Tibial nerve (tissue), 4 donors: ENCODE measurements at regions not wholly inside any gene's neighbourhood (a gene's known extent, or its start where the extent isn't known, plus 50 kb on each side); places are given as distances from the start of the nearest gene placed in this dataset.

Experiments used
- CTCF ChIP-seq, 5 experiments: fragments of 200-600 bp in 3 of 5; fragments of 450-650 bp in 2 of 5; sonication (generic) in 3 of 5; IDR thresholded peaks; one replicate each; pipeline ENCODE4 v1.5.1; 2016 to 2019; ENCODE audit warnings: antibody characterized with exemption in 5 of 5, mild to moderate bottlenecking in 3 of 5, moderate library complexity in 2 of 5
- EP300 ChIP-seq, 2 donors: sonication (generic); formaldehyde crosslinking; IDR thresholded peaks; one replicate each; pipeline ENCODE4 v1.6.1; 2017; ENCODE audit warnings: antibody characterized with exemption in 2 of 2, mild to moderate bottlenecking in 1 of 2
- POLR2A ChIP-seq, 2 donors: fragments of 450-650 bp; IDR thresholded peaks; one replicate each; pipeline ENCODE4 v1.6.1; 2017; ENCODE audit warnings: antibody characterized with exemption in 2 of 2, mild to moderate bottlenecking in 2 of 2, moderate library complexity in 2 of 2

GRCh38 chr10:83806717-83807116, 332.6 kb upstream of the GHITM start:
- no peak for TF ChIP-seq EP300 (IDR thresholded peaks at IDR 0.05)
- no peak for TF ChIP-seq CTCF (IDR thresholded peaks at IDR 0.05)
- no peak for TF ChIP-seq POLR2A (IDR thresholded peaks at IDR 0.05)
